ENCODE measurements at regions not wholly inside any gene's neighbourhood (a gene's known extent, or its start where the extent isn't known, plus 50 kb on each side); places are given as distances from the start of the nearest gene placed in this dataset.
"Not testable (repeated sequence)": the region's sequence is repeated elsewhere in the genome, so short reads cannot be mapped to it uniquely, and the experiment has no call there.

GRCh38 chr18:57882465-57882864, 79.3 kb upstream of the ATP8B1 start:
- no peak for DNase-seq (ENCODE audit: low read depth in 2 of 2)

- DNase-seq (ENCODE audit: low read depth in 2 of 2): peak; percentile 28 to 39
These were observed 78.8 kb upstream of the ATP8B1 start for GRCh38 chr18:57881818-57882413.

- DNase-seq (ENCODE audit: low read depth in 2 of 2): not testable (repeated sequence)
These were observed 76.8 kb upstream of the ATP8B1 start for GRCh38 chr18:57879924-57880323.

DNA sequence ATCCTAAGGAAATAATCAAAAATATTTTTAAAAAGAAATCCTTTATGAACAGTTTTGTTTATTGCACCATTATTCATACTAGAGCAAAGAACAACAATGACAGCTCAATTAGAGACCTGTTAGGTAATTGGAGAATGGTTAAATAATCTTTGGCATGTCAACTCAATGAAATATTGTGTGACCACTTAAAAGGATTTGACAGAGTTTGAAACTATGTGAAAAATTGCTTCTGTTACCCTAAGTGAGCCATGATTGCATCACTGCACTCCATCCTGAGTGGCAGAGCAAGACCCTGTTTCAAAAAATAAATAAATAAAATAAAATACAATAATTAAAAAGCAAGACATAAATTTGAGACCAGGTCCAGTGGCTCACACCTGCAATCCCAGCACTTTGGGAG, 66.1 kb upstream of the ATP8B1 start:
- no peak for DNase-seq (ENCODE audit: low read depth in 2 of 2)

DNA sequence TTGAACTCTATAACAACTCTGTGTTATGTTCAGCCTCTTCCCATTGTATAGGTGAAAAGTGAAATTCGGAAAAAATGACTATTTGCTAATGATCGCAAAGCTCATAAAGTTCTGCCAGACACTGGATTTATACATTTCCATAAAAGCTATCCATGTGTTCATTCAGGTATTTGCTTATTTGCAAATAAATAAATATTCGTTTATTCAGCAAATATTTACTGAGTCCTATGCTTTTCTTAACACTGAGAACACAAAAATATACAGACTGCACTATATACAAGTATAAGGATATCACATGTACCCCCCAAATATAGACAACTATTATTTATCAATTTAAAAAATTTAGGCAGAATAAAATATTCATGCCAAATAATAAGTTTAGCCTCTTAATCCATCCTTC, 63.2 kb upstream of the ATP8B1 start:
- DNase-seq (ENCODE audit: low read depth in 2 of 2): no peak

DNA sequence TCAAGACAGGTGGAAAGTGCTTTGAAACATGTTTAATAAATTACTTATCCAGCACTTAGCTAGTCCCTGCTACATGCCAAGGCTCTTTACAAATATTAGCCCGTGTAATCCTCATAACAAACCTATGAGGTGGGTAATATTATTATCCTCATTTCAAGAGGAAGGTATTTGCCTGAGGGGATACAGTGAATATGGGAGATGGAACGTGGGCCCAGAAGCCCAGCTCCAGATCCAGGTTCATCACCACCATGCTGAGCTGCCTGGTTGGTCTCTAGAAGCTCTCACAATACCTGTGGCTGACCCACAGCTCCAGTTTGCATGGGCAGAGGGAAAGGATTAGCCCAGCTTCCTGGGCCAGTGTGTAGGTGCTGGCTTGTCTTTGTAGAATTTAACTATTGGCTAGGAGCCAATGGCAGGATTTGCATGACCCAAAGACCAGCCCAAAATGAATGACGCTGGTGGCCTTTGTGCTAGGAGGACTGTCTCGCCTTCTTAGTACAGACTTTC, 61.6 kb upstream of the ATP8B1 start:
- no peak for DNase-seq (ENCODE audit: low read depth in 2 of 2)

GRCh38 chr18:57863706-57864105, 60.6 kb upstream of the ATP8B1 start:
- no peak for DNase-seq (ENCODE audit: low read depth in 2 of 2)

GRCh38 chr18:57859314-57859713, 56.2 kb upstream of the ATP8B1 start:
- DNase-seq (ENCODE audit: low read depth in 2 of 2): no peak

DNA sequence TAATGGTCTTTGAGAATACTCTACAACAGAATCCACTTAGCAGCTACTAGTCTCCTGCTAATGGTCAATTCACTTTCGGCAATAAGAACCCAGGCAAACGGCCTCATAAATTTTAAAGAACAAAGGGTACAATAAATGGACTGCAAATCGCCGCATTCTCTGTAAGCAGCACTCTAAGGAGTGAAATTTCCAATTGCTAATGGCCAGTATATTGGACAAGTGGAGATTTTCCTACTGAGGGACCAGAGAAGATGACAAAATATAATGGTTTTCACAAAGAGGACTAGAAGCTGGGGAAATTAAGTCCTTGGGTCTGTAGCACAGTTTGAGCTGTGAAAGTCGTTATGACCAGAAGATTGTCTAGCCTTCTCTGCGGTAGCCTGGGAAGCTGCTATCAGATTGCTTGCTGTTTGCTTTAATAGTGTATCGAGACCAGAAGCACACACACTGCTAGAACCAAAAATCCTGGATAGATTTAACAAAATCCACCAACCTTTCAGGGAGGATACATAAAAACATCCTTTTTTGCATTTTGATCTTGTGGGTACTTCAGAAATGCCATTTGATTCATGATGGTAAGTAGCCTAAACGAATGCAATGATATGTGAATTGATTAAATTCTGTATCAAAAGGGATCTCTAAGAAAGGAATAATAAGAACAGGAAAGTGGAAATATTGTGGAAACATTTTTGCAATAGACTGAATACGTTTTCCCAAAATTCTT, 53.6 kb upstream of the ATP8B1 start:
- DNase-seq (ENCODE audit: low read depth in 2 of 2): no peak

DNA sequence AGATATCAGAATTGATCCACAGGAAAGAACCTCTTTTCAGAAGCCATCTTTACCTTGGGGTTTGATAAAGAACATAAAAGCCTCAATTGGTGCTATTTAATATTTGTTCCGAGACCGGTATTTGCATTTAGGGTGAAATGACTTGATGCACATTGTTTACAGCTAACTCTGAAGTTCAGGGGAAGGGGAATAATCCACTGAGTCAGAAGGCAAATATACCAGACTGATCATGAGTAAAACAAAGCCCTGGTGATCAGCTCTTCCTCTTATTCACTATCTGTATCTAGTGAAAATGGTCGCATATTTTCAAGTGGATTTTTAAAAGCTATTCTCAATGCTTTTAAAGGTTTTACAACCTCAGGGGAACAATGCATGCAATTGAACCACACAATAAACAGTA, 53.0 kb upstream of the ATP8B1 start:
- no peak for DNase-seq (ENCODE audit: low read depth in 2 of 2)

DNA sequence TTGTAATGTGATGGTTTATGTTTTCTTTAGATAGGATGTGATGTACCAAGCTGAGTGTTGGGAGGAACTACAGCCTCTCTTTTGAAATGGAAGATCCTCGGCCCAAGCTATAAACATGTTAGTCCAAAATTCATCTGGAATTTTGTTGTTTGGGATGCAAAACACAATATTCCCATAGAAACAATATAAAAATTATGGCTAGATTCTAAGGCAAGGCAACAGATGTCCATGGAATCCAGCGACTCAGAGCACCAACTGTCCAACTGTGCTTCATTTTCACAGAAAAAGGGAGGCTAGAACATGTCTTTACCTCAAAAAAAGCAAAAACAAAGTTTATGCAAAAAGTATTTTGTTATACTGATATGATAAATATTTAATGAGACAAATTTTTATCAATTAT, 52.4 kb upstream of the ATP8B1 start:
- DNase-seq (ENCODE audit: low read depth in 2 of 2): no peak

DNA sequence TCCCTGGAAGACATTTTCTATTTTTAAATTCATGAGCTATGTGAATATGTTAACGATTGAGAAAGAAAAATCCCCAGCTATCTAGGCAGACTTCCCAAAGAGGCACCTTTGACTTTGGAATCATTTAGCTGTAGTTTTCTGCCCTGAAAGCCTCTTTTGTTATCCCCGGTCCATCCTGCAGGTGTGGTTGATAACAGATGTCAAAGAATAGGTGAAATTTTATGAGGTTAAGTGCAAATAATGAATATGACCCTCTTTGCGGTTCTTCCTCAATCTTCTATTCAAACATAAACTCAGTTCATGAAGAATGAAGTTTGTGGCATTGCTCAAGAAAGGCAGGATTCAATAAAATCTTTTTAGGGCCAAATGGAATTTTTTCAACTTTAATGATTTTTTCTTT, 51.6 kb upstream of the ATP8B1 start:
- DNase-seq (ENCODE audit: low read depth in 2 of 2): no peak

GRCh38 chr18:57853864-57854263, 50.7 kb upstream of the ATP8B1 start:
- DNase-seq (ENCODE audit: low read depth in 2 of 2): no peak

- no peak for DNase-seq (ENCODE audit: low read depth in 2 of 2)
These were observed 50.0 kb upstream of the ATP8B1 start for GRCh38 chr18:57853133-57853532.

All from stimulated activated CD4-positive, alpha-beta T cell treated with anti-CD3 and anti-CD28 coated beads, Interleukin-12 subunit alpha, Interleukin-12 subunit beta, amount 100 ng/mL, for 24 hours (primary cell).